GM13977 (cell line): ENCODE measurements at regions not wholly inside any gene's neighbourhood (a gene's known extent, or its start where the extent isn't known, plus 50 kb on each side); places are given as distances from the start of the nearest gene placed in this dataset.

Experiments used
- DNase-seq: peaks from one replicate; pipeline ENCODE4 v3.0.0; 2012; ENCODE audit warnings: low spot score
- in situ Hi-C: fragments of 300-500 bp; cut with MboI; formaldehyde crosslinking; loops from one replicate; pipeline ENCODE4 v1.12.0; 2022; ENCODE audit warnings: low sequenced_read_pairs, low pct_unique_long_range_greater_than_20kb, mixed read lengths, inconsistent platforms; ENCODE audit not compliant: unreplicated experiment
- TF ChIP-seq, protein P1 (sequence below): IDR thresholded peaks from 2 replicates; pipeline ENCODE4 v1.5.1; 2012; ENCODE audit warnings: mild to moderate bottlenecking, control low read depth; ENCODE audit not compliant: insufficient read depth; ENCODE audit errors: extremely low read depth, missing control alignments

DNA sequence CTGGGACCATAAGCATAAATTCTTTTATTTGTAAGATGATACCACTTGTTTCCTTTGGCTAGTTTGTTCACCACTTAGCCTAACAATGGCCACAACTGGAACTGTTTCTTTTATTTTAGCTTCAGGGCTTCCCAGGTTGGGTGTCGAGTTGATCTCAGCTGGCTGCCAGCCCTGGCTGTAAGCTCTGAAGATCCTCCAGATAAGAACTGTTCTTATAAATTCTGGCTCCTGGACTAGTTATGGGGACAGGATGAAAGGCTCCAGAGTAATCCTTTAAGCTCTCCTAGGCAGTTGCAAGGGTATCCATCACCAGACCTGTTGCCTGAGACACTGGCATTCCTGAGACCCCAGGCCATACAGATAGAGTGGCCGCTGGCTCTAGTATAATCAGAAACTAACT, 129.4 kb upstream of the ACSL4 start:
- TF ChIP-seq, protein P1, sequence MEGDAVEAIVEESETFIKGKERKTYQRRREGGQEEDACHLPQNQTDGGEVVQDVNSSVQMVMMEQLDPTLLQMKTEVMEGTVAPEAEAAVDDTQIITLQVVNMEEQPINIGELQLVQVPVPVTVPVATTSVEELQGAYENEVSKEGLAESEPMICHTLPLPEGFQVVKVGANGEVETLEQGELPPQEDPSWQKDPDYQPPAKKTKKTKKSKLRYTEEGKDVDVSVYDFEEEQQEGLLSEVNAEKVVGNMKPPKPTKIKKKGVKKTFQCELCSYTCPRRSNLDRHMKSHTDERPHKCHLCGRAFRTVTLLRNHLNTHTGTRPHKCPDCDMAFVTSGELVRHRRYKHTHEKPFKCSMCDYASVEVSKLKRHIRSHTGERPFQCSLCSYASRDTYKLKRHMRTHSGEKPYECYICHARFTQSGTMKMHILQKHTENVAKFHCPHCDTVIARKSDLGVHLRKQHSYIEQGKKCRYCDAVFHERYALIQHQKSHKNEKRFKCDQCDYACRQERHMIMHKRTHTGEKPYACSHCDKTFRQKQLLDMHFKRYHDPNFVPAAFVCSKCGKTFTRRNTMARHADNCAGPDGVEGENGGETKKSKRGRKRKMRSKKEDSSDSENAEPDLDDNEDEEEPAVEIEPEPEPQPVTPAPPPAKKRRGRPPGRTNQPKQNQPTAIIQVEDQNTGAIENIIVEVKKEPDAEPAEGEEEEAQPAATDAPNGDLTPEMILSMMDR: no peak
- in situ Hi-C loops: no loop called here
- no peak for DNase-seq

DNA sequence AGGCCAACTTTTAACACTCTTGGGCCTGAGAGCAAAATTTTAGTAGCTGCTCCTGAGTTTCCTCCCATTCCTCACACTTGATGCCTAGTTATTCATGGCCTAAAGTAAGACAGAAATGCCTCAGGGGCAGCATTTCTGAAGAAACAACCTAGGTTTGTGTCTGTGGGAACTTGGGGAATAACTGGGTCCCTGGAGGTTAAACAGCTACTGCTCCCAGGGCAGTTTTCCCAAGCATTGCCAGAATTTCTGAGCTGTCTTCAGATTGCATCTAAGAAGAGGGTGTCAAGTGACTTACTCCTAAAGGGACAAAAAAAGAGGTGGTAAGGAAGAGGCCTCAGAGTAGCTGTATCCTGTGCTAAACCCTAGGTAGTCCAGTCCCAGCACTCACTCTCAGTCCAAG, 130.8 kb upstream of the ACSL4 start:
- in situ Hi-C loops: no loop called here
- TF ChIP-seq, protein P1: no peak

DNA sequence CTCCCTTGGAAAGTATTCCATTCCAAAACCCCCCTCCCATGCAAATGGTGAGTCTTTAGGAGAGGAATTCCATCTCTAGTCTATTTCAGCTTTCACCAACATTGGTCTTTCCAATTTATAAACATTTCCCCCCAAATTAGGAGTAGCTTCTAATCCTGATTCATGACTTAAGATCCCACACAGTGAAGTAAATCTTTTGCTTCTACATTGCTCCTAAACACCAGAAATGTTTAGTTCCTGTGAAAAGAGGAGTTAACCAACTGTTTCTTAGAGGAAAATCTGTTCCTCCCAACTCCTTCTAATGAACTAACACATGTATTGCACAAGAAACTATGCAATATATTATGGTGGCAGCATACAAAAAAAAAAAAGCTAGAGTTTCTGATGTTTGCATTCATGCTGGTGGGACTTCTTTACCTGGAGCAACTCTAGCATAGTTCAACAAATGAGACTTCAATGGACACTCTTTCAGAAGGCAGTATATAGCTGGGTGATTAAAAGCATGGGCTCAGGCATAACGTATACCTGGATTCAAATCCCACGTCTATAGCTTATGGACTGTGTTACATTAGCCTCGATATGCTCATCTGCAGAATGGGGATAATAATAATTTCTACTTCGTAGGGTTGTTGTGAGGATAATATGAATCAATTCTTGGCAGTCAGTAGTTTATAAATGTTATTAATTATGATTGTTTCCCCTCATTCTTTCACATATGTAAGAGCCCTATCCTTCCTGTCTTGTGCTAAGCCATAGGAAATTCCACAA, 131.6 kb upstream of the TMEM164 start:
- in situ Hi-C loops: no loop called here
- TF ChIP-seq, protein P1: no peak
- DNase-seq: no peak

More for the DNA sequence above, 130.8 kb upstream of the ACSL4 start:
- no peak for DNase-seq

DNA sequence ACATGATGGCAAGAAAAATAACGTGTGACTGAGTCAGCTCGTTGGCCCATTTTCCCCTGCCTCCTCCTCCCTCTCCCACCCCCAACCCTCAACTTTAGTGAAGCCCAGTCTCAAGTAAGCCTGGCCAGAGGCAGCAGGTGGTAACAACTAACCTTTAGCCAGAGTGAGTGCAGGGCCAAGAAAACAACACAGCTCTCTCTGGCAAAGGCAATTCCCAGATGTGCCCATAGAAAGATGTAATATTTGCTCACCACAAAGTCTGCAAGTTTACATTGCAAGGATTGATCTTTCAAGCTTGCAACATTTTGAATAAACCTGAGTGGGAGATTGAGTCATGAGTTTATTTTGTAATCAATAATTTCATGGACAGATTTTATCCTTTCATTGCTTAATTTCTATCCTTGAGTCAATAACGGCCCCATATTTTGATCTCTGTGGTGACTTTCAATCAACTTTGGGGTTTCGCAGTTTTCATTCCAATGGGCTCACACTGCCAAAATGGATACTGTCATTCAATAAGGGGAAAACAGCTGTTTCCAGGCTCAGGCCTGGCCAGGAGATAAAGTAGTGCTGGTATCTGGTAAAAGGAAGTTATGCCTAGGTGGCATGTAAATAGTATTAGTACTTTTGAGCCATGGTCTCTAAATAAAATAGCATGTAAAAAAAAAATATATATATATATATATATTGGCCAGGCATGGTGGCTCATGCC, 130.7 kb upstream of the TMEM164 start:
- DNase-seq: no peak
- in situ Hi-C loops: no loop called here
- TF ChIP-seq, protein P1: no peak

DNA sequence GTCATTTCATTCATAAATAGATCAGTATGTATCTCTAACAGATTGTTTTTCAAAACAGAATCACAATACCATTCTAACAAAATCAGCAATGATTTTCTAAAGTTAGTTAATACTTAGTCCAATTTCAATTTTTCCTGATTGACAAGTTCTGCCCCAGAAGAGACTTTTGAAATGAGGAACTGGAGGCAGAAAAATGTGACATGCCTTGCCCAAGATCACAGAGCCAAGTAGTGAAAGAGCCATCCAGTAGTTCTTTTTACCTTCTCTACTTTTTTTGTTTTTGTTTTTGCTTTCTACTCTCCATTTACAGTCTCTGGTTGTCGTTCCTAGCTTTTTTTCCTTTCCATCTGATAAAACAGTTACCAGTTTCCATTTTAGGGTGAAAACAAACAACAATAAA, 129.3 kb upstream of the TMEM164 start:
- TF ChIP-seq, protein P1: no peak
- no peak for DNase-seq
- in situ Hi-C loops: no loop called here

DNA sequence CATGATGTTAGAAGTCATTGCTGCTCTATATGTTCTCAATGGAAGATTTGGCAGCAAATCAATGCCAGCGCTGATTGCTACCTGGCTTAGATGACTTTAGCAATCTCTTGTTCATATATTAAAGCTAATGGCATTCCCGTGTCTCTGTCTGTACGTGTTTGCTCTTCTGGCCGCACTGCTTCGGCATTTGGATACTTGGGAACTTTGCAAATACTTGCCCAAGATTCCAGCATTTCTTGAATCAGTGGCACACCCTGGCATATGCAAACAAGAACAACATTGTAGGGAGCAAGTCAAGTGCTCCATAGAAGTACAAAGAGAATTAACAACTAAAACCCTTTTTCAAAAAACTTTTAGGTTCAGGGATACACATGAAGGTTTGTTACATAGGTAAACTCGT, 128.9 kb upstream of the TMEM164 start:
- TF ChIP-seq, protein P1: no peak
- DNase-seq: no peak
- in situ Hi-C loops: no loop called here
